ENCODE measurements at regions not wholly inside any gene's neighbourhood (a gene's known extent, or its start where the extent isn't known, plus 50 kb on each side); places are given as distances from the start of the nearest gene placed in this dataset.

DNA sequence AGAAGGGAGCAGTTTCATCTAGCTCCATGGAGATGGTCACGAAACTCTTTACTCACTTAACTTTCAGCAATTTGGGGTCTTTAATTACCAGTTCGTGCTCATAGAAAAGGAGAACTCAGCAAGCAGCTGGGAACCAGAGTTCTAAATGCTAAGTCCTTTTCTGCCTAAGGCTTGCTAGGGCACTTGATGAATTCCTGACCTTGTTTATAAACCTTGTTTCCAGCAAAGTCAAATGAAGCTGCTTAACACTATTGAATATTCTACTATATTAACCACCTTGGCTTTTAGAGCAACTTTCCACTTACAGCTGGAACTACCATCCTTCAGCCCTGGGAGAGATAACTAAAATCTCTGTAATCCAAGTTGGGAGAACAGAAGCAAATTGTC is 79.5 kb upstream of the TSC22D2 start:
- H3K4me1 ChIP-seq (ENCODE audit: control insufficient read depth, insufficient read depth, low read length), result no peaks in the 10 kb centered on the region
- H3K36me3 ChIP-seq (ENCODE audit: control insufficient read depth in 2 of 2, insufficient read depth in 2 of 2, low read length in 1 of 2), result no peaks in the 10 kb centered on the region
- H3K27ac ChIP-seq (ENCODE audit: control insufficient read depth, insufficient read depth), result no peak overlapping the region
- POLR2A ChIA-PET, result no interaction called here
- H3K9ac ChIP-seq (ENCODE audit: control insufficient read depth, insufficient read depth, low read length), result no peak overlapping the region
- no peaks in the 10 kb centered on the region for H4K20me1 ChIP-seq (ENCODE audit: control insufficient read depth, insufficient read depth)
- no peak overlapping the region for H2AFZ ChIP-seq (ENCODE audit: control insufficient read depth, low read depth, low read length)
- no peak for FAIRE-seq
- ATAC-seq, result no peak
- no peak overlapping the region for H3K4me2 ChIP-seq (ENCODE audit: control insufficient read depth, insufficient read depth)
- CTCF ChIA-PET, result interaction anchor here (0.7 to 1.6 kb wide), 4 partner anchors 21 to 538 kb away, joined by 3 to 6 read pairs (median 3); no protein-coding TSS in a partner anchor
- intact Hi-C loops (cut with micrococcal nuclease; ENCODE audit: unreplicated experiment), result no loop called here
- H3K4me3 ChIP-seq, result no peak overlapping the region
- TF ChIP-seq PAX8 (IDR thresholded peaks at IDR 0.05), result no peak
- no peak for TF ChIP-seq CHD4 (IDR thresholded peaks at IDR 0.05)
- no TSS peak for BruUV-seq (replicated peaks)
- in situ Hi-C loops (cut with MboI), result no loop called here
- no peak for DNase-seq (ENCODE audit: low read depth, low spot score)
- RAD21 ChIA-PET (ENCODE audit: unreplicated experiment), result interaction anchor here (1.1 kb wide), 1 partner anchor 12 kb away, joined by 3 read pairs; no protein-coding TSS in a partner anchor
- H3K9me3 ChIP-seq (replicated peaks; ENCODE audit: control insufficient read depth, insufficient read depth, low read length), result no peaks in the 10 kb centered on the region
- no peaks in the 10 kb centered on the region for H3K27me3 ChIP-seq (replicated peaks in 1 of 2; ENCODE audit: control insufficient read depth in 2 of 2, insufficient read depth in 2 of 2, low read length in 1 of 2)
- no peaks in the 10 kb centered on the region for H3K79me2 ChIP-seq (ENCODE audit: control insufficient read depth, insufficient read depth, low read length)
- 60% methylated on average over 2 of the region's 2 CpGs for WGBS (ENCODE audit: insufficient coverage, insufficient replicate concordance, low lambda C conversion rate, missing lambda C conversion rate)
- SMC1A ChIA-PET (ENCODE audit: uncharacterized antibody, unreplicated experiment), result interaction anchor here (0.7 to 1.7 kb wide), 7 partner anchors 9 to 166 kb away, joined by 3 to 5 read pairs (median 3); no protein-coding TSS in a partner anchor

DNA sequence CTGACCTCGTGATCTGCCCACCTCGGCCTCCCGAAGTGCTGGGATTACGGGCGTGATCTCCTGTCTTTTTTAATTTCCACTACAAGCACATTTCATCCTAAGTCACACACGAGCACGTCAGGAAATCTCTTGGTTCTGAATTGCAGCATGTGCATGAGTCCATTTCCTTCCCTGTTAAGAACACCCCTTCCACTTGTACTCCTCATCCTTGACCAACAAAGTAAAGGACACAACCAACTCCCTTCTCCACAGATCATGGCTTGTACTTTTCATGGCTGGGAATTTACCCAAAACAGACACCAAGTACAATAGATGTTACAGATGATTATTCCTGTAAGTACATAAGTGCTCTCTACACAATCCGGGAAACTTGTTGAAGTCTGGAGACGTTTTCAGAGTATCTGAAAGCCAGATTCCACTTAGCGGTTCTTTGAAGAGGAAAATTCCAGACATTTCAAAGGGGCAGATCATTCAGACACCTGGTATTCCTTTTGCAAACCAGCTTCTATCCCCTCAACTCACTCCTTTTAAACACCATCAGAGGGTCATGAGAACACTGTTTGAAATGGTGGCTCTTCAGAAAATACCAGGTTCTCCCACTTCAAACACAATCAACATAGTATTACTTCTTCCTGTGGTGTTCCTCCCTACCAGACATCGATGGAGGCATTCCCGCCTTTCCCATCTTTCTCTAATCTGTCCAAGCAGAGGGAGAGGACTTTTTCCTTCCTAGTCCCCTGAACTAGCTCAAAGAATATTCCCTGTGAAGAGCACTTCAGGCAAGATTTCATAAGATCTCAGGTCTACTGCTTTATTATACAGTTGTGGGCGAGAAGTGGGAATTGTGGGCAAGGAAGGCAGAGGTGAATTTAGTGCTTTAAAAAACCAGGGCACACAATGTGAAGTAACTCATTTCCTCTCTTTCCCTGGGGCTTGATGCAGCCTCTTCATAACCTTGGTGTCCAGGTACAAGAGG is 80.1 kb upstream of the TSC22D2 start:
- H3K4me3 ChIP-seq, result no peak overlapping the region
- no peaks in the 10 kb centered on the region for H3K79me2 ChIP-seq (ENCODE audit: control insufficient read depth, insufficient read depth, low read length)
- ChIA-PET POLR2A (interaction anchor here (0.5 kb wide), 1 partner anchor 45 kb away, joined by 3 read pairs; no protein-coding TSS in a partner anchor), CTCF (interaction anchor here (0.7 to 1.2 kb wide), 2 partner anchors 20 to 40 kb away, joined by 3 read pairs; no protein-coding TSS in a partner anchor), SMC1A (ENCODE audit: uncharacterized antibody, unreplicated experiment) (interaction anchor here (0.6 to 1.7 kb wide), 7 partner anchors 9 to 167 kb away, joined by 3 to 4 read pairs (median 3); no protein-coding TSS in a partner anchor), RAD21 (ENCODE audit: unreplicated experiment) (no interaction called here)
- WGBS (ENCODE audit: insufficient coverage, insufficient replicate concordance, low lambda C conversion rate, missing lambda C conversion rate), result 60% methylated on average over 13 of the region's 13 CpGs
- no peaks in the 10 kb centered on the region for H3K27me3 ChIP-seq (replicated peaks in 1 of 2; ENCODE audit: control insufficient read depth in 2 of 2, insufficient read depth in 2 of 2, low read length in 1 of 2)
- no peaks in the 10 kb centered on the region for H3K9me3 ChIP-seq (replicated peaks; ENCODE audit: control insufficient read depth, insufficient read depth, low read length)
- no peak overlapping the region for H3K4me2 ChIP-seq (ENCODE audit: control insufficient read depth, insufficient read depth)
- no peak overlapping the region for H3K9ac ChIP-seq (ENCODE audit: control insufficient read depth, insufficient read depth, low read length)
- in situ Hi-C loops (cut with MboI) (no loop called here), intact Hi-C loops (cut with micrococcal nuclease; ENCODE audit: unreplicated experiment) (no loop called here)
- no peaks in the 10 kb centered on the region for H3K4me1 ChIP-seq (ENCODE audit: control insufficient read depth, insufficient read depth, low read length)
- no peak overlapping the region for H3K27ac ChIP-seq (ENCODE audit: control insufficient read depth, insufficient read depth)
- TF ChIP-seq PAX5 (IDR thresholded peaks at IDR 0.05; ENCODE audit: borderline replicate concordance, low read depth, low read length), result no peak
- TF ChIP-seq EP300 (IDR thresholded peaks at IDR 0.05; ENCODE audit: borderline replicate concordance in 1 of 2, control insufficient read depth in 1 of 2, low read depth in 2 of 2, low read length in 2 of 2), result no peak
- no peak for TF ChIP-seq POLR2AphosphoS5 (IDR thresholded peaks at IDR 0.05; ENCODE audit: low read length)
- TF ChIP-seq CEBPB (IDR thresholded peaks at IDR 0.05; ENCODE audit: borderline replicate concordance in 1 of 2, low read depth in 2 of 2, low read length in 2 of 2), result no peak
- TF ChIP-seq, protein P1, sequence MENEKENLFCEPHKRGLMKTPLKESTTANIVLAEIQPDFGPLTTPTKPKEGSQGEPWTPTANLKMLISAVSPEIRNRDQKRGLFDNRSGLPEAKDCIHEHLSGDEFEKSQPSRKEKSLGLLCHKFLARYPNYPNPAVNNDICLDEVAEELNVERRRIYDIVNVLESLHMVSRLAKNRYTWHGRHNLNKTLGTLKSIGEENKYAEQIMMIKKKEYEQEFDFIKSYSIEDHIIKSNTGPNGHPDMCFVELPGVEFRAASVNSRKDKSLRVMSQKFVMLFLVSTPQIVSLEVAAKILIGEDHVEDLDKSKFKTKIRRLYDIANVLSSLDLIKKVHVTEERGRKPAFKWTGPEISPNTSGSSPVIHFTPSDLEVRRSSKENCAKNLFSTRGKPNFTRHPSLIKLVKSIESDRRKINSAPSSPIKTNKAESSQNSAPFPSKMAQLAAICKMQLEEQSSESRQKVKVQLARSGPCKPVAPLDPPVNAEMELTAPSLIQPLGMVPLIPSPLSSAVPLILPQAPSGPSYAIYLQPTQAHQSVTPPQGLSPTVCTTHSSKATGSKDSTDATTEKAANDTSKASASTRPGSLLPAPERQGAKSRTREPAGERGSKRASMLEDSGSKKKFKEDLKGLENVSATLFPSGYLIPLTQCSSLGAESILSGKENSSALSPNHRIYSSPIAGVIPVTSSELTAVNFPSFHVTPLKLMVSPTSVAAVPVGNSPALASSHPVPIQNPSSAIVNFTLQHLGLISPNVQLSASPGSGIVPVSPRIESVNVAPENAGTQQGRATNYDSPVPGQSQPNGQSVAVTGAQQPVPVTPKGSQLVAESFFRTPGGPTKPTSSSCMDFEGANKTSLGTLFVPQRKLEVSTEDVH (IDR thresholded peaks at IDR 0.05; ENCODE audit: low read depth, partially characterized antibody), result no peak
- TF ChIP-seq IKZF1 (conservative IDR thresholded peaks at IDR 0.05), result no peak
- no peak for TF ChIP-seq STAT1 (conservative IDR thresholded peaks at IDR 0.05)
- no peaks in the 10 kb centered on the region for H4K20me1 ChIP-seq (ENCODE audit: control insufficient read depth, insufficient read depth)
- H2AFZ ChIP-seq (ENCODE audit: control insufficient read depth, low read depth, low read length), result no peak overlapping the region
- DNase-seq (ENCODE audit: low read depth, low spot score), result no peak
- H3K36me3 ChIP-seq (ENCODE audit: control insufficient read depth in 2 of 2, insufficient read depth in 2 of 2, low read length in 1 of 2), result no peaks in the 10 kb centered on the region
- no peak for FAIRE-seq
- no peak for ATAC-seq
- BruUV-seq (replicated peaks), result no TSS peak
